Mucosa of descending colon (tissue), 3 donors: ENCODE measurements at regions not wholly inside any gene's neighbourhood (a gene's known extent, or its start where the extent isn't known, plus 50 kb on each side); places are given as distances from the start of the nearest gene placed in this dataset.

Experiments used
- ATAC-seq: fragments of 200-7000 bp; cut with Tn5 transposase; one replicate; pipeline ENCODE4 v1.9.1; 2020; ENCODE audit warnings: mild to moderate bottlenecking, moderate library complexity
- DNase-seq, 3 donors: peaks; one replicate each; pipeline ENCODE4 v3.0.0-alpha.2; 2020
- H3K36me3 ChIP-seq: fragments of 200-600 bp; one replicate; pipeline ENCODE4 v1.8.0; 2021; ENCODE audit warnings: low read depth, mild to moderate bottlenecking
- H3K4me1 ChIP-seq: fragments of 200-600 bp; one replicate; pipeline ENCODE4 v1.8.0; 2021; ENCODE audit warnings: low read depth, mild to moderate bottlenecking
- H3K4me3 ChIP-seq: fragments of 200-600 bp; one replicate; pipeline ENCODE4 v1.8.0; 2021; ENCODE audit warnings: mild to moderate bottlenecking
- H3K9me3 ChIP-seq: fragments of 200-600 bp; one replicate; pipeline ENCODE4 v1.8.0; 2021; ENCODE audit warnings: mild to moderate bottlenecking
- intact Hi-C, 2 donors: fragments of 100-400 bp; cut with DNase I in 1 of 2; cut with micrococcal nuclease in 1 of 2; formaldehyde crosslinking; loops; one replicate each; pipeline versions ENCODE4 v1.11.0 to v1.11.1; 2022; cut with DNase I, micrococcal nuclease
- TF ChIP-seq, protein P1 (sequence below): fragments of 200-600 bp; IDR thresholded peaks from one replicate; pipeline ENCODE4 v1.8.0; 2022; ENCODE audit warnings: antibody characterized with exemption, mild to moderate bottlenecking
- donor health status: DM: no; HTN: no; CAD: no; lungs with moderate emphysema.
- donor health status: DM: no; HTN: no; CAD: no.
- donor health status: DM: no; HTN: yes; CAD: no.

DNA sequence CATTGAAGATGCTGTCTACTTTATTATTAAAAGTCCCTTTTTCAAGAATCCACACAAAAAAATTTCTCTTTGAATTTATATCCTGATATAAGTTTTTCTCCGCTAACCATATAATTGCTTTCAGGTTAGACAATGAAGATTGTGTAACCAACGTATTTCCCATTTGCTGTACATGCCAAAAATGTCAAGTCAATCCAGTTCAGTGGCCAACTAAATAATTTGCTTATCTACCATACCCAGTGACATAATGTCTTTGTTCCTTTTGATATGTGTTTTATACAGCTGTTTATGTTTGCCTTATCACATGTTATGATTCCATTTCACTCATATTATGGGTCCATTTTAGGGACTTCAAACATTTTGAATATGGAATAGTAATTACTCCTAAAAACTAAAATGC lies 349.9 kb downstream of the EFNA5 start:
- Histone ChIP-seq H3K4me3 (no peak overlapping the region), H3K36me3 (no peaks in the 10 kb centered on the region), H3K4me1 (no peaks in the 10 kb centered on the region), H3K9me3 (no peaks in the 10 kb centered on the region)
- ATAC-seq: no peak
- TF ChIP-seq, protein P1, sequence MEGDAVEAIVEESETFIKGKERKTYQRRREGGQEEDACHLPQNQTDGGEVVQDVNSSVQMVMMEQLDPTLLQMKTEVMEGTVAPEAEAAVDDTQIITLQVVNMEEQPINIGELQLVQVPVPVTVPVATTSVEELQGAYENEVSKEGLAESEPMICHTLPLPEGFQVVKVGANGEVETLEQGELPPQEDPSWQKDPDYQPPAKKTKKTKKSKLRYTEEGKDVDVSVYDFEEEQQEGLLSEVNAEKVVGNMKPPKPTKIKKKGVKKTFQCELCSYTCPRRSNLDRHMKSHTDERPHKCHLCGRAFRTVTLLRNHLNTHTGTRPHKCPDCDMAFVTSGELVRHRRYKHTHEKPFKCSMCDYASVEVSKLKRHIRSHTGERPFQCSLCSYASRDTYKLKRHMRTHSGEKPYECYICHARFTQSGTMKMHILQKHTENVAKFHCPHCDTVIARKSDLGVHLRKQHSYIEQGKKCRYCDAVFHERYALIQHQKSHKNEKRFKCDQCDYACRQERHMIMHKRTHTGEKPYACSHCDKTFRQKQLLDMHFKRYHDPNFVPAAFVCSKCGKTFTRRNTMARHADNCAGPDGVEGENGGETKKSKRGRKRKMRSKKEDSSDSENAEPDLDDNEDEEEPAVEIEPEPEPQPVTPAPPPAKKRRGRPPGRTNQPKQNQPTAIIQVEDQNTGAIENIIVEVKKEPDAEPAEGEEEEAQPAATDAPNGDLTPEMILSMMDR: no peak
- intact Hi-C loops: no loop called here
- no peak for DNase-seq

- TF ChIP-seq, protein P1: no peak
- DNase-seq (no peak), ATAC-seq (no peak)
- intact Hi-C loops: no loop called here
- Histone ChIP-seq H3K4me1 (no peaks in the 10 kb centered on the region), H3K36me3 (no peaks in the 10 kb centered on the region), H3K4me3 (no peak overlapping the region), H3K9me3 (no peaks in the 10 kb centered on the region)
These were observed 350.4 kb downstream of the EFNA5 start for GRCh38 chr5:107320376-107320775.

GRCh38 chr5:107319901-107320300 lies 350.8 kb downstream of the EFNA5 start:
- no peak overlapping the region for H3K4me3 ChIP-seq
- H3K4me1 ChIP-seq: no peaks in the 10 kb centered on the region
- TF ChIP-seq, protein P1: no peak
- no peak for DNase-seq
- no peak for ATAC-seq
- H3K36me3 ChIP-seq: no peaks in the 10 kb centered on the region
- H3K9me3 ChIP-seq: no peaks in the 10 kb centered on the region
- intact Hi-C loops: no loop called here

DNA sequence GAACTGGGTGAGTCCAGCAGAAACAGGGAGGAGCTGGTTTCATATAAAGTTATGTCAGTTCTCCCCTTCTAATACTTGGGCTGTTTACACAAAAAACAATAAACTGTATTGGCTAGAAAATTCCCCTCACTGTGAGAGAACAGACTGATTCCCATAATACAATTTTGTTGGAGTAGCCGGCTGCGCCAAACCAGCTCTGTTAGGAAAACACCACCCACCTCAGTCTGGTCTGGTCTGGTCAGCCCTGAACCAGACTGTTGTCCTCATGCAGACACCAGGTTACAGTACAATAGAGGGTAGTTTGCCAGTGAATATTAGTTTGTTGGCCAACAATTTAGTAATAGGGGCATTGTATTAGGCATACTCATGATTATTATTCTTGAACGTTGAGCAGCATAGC lies 356.4 kb downstream of the EFNA5 start:
- TF ChIP-seq, protein P1: no peak
- intact Hi-C loops: no loop called here
- no peaks in the 10 kb centered on the region for H3K4me1 ChIP-seq
- H3K9me3 ChIP-seq: no peaks in the 10 kb centered on the region
- no peaks in the 10 kb centered on the region for H3K36me3 ChIP-seq
- ATAC-seq (no peak), DNase-seq (no peak)
- no peak overlapping the region for H3K4me3 ChIP-seq

DNA sequence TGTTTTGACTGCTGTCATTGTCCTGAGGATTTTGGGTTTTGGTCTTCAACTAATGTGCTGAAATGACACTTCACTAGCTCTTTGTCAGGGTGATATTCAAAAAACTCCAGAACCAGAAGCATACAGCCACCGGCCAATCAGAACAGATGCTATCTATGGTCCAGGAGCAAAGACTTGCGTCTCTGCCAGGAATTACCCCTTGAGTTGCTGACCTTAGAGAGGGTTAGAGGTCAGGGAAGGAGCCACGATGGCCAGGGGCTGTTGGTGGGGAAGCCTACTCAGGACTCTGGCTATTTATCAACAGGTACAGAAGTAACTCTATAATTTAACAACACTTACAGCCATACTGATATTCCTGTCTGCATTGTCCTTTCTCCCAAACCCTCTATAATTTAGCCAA lies 356.8 kb downstream of the EFNA5 start:
- no peaks in the 10 kb centered on the region for H3K9me3 ChIP-seq
- intact Hi-C loops: no loop called here
- DNase-seq: no peak
- no peak overlapping the region for H3K4me3 ChIP-seq
- ATAC-seq: no peak
- no peaks in the 10 kb centered on the region for H3K4me1 ChIP-seq
- no peaks in the 10 kb centered on the region for H3K36me3 ChIP-seq
- TF ChIP-seq, protein P1: no peak

GRCh38 chr5:107313098-107313497 lies 357.6 kb downstream of the EFNA5 start:
- TF ChIP-seq, protein P1: no peak
- no peak overlapping the region for H3K4me3 ChIP-seq
- intact Hi-C loops: no loop called here
- no peaks in the 10 kb centered on the region for H3K9me3 ChIP-seq
- DNase-seq (no peak), ATAC-seq (no peak)
- no peaks in the 10 kb centered on the region for H3K36me3 ChIP-seq
- H3K4me1 ChIP-seq: no peaks in the 10 kb centered on the region
